HG03108 (cell line): ENCODE measurements at regions not wholly inside any gene's neighbourhood (a gene's known extent, or its start where the extent isn't known, plus 50 kb on each side); places are given as distances from the start of the nearest gene placed in this dataset.
"Not testable (repeated sequence)": the region's sequence is repeated elsewhere in the genome, so short reads cannot be mapped to it uniquely, and the experiment has no call there.

Experiments
- ATAC-seq: cut with Tn5 transposase; IDR thresholded peaks from one replicate; pipeline ENCODE4 v1.9.1; 2021; ENCODE audit warnings: moderate library complexity; ENCODE audit not compliant: unreplicated experiment

DNA sequence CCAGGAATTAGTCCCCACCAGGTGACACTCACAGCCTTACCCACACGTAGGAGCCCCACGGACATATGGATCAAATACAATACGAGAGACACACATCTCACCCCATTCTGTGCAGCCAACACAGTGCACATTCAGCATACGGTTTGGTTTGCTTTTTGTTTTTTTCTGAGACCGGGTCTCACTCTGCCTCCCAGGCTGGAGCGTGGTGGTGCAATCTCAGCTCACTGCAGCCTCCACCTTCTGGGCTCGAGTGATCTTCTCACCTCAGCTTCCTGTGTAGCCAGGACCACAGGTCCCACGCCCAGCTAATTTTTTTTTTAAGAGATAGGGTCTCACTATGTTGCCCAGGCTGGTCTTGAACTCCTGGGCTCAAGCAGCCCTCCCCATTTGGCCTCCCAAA lies 102.8 kb downstream of the POTEB start:
- not testable (repeated sequence) for ATAC-seq

DNA sequence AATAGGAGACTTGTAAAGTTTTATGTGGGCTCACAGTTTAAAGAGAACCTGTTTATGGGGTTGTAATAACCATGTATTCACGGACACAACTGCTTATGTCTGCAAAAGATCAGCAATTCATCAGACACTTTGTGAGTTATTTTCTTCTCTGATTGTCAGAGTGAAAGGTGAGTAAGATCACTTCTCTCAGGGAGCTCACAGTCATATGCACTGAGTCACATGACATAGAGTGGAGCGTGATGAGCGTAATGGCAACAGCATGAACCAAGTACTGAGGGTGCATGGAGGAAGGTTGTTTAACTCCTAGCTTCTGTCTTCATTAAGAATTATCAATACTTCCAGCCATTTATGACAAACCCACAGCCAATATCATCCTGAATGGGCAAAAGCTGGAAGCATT lies 111.0 kb downstream of the POTEB start:
- ATAC-seq = not testable (repeated sequence)

DNA sequence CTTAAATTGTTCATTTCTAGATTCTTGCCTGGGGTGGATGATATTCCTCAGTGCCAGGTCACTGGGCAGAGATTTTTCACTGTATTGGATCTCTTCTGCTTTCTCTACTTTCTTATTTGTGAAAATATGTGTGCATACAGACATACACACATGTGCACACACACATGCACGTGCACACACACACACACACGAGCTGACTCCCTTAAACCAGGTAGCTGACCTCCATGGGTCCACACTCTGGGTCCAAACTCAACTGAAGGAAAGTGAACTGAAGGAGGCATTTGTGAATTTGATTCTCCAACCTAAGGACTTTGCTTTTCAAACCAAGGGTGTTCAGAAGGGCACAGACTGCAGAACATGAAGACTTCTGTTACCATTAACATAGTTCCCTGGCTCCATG lies 113.8 kb downstream of the POTEB start:
- ATAC-seq = not testable (repeated sequence)

DNA sequence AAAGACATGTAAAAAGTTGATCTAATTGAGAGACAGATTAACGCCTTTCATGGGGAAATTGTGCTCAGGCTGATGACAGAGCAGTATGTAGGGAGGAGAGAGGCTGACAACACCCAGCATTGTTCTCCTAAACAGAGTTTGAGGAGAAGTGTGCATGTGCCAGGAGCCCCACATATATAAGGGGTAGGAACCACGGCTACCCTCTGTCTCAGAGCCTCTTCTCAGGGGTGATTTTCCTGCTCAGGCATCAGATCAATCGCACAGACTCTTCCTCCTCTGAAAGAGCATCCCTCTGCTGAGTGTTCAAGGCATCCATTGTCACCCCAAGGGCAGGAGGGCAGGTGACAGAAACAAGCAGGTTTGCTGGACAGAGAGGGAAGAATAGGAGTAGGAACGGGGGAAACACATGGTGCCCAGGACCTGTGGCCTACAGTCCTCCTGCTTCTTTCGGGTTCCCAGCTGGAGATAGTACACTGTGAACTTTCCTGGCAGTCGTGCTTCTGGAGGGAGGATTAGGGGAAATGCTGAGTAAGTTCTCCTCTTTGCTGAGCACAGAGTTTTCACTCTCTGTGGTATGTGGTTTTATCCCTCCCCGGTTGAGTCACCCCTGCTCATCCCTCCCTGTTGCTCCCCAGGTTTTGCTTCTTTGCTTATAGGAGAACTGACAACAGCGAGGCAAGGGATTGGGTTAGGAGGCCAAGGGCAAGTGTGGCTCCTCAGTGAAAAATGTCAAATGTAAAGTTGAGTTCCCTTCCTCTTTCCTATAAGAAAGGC lies 117.1 kb downstream of the POTEB start:
- ATAC-seq = not testable (repeated sequence)

DNA sequence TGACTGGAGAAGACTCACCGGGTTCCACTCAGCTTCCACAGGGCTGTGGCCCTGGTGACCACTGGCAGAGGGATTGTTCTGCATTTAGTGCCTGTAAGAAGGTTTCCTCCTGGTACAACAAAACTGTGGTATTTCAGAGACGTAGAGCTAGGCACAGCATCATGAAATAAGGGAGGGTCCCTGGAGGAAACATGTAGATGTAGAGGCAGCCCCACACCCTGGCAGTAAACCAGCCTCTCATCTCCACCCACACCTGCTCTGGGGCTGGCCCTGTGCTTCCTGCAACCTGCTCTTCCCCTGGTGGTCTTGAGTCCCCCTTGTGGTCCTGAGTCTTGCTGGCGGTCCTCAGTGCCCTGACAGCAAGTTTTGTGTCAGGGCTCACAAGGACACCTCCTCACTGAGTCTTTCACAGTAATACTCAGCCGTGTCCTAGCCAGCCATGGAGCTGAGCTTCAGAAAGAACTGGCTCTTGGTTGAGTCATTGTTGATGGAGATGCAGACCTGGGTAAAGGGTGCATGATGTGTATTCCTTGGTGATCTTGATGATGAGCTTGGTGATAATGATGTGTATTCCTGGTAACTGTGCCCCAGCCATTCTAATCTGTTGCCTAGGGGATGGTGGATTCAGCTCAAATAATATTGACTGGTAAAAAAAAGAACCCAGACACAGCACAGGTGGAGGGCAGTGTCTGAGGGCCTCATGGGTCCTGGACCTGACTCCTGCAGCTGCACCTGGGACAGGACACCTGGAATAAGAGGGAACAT lies 118.0 kb downstream of the POTEB start:
- not testable (repeated sequence) for ATAC-seq

DNA sequence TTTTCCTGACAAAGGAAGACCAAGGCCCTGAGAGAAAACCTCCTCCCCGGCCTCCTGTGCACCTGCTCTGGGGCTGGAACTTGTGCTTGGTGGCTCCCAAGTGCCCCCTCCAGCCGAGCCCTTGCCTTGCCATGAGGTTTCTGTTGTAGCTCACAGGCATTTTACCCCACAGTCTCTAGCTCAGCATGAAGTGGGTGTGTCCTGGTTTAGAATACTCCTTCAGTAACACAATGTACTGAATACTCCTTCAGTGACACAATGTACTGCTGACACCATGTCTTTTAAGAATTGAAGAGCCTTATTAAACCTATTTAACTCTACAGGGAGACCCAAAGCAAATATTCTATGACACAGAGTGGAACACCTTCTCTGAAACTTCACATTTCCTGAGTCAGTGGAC lies 123.7 kb downstream of the POTEB start:
- not testable (repeated sequence) for ATAC-seq

DNA sequence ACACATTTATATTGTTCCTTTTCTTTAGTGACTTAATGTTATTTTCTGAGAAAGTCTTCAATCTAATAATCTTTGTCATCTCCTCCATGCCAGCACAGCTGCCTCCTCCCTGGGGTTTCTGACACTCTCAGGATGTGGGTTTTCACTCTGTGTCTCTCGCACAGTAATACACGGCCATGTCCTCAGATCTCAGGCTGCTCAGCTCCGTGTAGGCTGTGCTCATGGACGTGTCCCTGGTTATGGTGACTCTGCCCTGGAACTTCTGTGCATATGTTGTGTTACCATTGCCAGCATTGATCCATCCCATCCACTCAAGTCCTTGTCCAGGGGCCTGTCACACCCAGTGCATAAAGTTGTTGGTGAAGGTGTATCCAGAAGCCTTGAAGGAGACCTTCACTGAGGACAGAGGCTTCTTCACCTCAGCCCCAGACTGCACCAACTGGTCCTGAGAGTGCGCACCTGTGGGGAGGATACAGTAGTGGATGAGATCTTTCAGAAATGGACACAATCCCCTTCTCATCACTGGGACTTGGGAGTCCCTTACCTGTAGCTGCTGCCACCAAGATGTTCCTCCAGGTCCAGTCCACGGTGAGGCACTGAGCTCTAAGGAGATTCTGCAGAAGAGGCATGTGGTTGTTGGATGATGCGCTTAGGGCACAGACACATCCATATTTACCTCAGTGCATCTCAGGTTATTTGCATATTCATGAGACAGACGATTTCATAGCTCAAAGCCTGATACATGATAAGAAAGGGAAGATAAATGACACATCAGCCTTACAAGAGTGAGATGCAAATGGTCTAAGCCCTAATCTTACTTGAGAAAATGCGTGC lies 125.2 kb downstream of the POTEB start:
- not testable (repeated sequence) for ATAC-seq

DNA sequence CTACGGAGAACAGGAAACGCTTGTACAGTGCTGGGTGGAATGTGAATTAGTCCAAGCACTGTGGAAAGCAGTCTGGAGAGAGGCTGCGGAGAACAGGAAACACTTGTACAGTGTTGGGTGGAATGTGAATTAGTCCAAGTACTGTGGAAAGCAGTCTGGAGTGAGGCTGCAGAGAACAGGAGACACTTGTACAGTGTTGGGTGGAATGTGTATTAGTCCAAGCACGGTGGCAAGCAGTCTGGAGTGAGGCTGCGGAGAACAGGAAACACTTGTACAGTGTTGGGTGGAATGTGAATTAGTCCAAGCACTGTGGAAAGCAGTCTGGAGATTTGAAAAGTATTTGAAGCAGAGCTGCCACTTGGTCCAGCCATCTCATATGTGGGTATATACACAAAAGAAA lies 128.4 kb downstream of the POTEB start:
- not testable (repeated sequence) for ATAC-seq

DNA sequence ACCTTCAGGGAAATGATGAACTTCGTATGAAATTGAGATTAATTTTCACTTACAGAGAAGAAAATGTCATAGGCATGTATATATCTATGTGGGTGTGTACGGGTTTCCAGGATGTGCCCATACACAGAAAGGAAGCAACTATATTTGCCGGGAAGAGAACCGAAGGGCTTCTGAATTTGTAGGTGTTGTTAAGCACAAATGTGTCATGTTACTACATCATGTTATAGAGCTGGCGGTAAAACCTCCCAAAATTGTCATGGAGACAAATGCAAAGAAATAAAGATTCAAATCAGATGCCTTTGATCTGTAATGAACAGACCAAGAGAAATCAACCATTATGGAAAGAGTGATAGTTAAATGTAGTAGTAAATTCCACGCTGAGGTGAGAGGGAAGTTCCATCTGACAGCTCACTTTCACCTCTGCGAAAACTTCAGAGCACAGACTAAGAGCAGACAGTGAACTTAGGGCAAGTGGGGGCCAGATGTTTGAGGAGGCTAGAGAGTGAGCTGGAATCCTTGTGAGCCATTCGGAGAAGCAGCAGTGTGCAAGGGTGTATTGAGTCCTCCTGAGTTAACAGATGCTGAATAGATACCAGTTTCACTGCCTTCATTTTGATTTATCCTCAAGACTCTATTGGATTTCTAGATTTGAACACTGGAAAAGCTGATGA lies 133.2 kb downstream of the POTEB start:
- ATAC-seq = not testable (repeated sequence)

DNA sequence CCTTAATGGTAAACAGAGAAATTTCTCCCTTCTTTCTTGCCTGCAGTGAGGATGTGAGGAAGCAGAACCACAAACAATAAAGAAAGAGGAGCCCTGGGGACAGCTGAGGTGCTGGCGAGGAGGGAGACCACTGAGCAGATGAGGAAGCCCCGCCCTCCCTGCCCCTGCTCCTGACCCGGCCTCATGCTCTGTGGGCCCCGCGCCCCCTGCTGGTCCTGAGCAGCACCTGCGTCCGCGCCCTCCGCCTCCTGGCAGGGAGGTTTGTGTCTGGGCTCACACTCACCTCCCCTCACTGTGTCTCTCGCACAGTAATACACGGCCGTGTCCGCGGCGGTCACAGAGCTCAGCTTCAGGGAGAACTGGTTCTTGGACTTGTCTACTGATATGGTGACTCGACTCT lies 135.5 kb downstream of the POTEB start:
- not testable (repeated sequence) for ATAC-seq

DNA sequence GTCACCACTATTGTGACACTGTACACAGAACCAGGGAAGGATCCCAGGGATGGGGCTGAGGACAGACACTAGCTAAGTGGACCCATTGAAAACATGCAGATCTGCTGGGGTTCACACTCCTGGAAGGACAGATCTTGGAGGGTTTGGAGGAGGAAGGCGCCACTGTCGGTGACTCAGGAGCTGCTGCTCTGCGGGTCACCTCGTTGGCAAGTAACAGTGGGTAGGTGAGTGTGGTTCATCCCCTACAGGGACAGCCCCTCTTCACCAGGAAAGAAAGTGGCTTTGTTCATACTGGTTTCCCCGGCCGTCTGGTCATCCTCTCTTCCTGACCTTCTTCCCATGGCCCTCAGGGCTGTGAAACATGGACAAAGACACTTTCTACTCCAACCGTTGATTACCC lies 139.5 kb downstream of the POTEB start:
- ATAC-seq = not testable (repeated sequence)

DNA sequence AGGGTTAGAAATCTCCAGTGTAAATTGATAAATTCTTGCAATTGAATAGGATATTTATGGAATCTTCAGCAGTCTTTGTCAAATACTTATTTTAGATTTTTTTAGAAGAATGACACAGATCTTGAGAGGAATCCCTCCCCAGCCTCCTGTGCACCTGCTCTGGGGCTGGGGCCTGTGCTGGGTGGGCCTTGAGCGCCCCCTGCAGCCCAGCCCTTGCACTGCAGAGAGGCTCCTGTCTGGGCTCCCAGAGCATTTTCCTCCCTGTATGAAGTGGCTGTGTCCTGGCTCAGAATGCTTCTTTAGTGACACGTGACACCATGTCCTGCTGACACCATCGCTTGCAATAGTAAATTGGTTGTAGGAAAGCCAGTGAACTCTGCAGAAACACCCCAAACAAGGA lies 141.1 kb downstream of the POTEB start:
- ATAC-seq = not testable (repeated sequence)

DNA sequence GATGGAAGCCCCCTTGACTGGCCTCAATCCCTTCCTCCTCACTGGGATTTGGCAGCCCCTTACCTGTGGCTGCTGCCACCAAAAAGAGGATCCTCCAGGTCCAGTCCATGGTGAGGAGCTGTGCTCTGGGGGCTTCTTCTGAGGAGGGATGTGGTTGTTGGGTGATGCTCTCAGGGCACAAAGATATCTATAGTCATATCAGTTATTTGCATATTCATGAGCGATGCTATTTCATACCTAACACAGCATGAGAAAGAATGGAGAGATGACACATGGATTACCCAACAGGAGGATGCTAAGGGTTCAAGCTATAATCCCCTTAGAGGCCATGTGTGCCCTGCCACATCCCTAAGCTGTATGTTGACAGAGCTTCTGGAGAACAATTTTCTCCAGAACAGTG lies 141.7 kb downstream of the POTEB start:
- ATAC-seq = not testable (repeated sequence)

DNA sequence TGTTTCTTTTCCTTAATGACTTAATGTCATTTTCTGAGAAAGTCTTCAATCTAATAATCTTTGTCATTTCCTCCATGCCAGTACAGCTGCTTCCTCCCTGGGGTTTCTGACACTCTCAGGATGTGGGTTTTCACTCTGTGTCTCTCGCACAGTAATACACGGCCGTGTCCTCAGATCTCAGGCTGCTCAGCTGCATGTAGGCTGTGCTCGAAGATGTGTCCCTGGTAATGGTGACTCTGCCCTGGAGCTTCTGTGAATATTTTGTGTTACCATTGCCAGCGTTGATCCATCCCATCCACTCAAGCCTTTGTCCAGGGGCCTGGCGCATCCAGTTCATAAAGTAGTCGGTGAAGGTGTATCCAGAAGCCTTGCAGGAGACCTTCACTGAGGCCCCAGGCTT lies 142.2 kb downstream of the POTEB start:
- not testable (repeated sequence) for ATAC-seq

DNA sequence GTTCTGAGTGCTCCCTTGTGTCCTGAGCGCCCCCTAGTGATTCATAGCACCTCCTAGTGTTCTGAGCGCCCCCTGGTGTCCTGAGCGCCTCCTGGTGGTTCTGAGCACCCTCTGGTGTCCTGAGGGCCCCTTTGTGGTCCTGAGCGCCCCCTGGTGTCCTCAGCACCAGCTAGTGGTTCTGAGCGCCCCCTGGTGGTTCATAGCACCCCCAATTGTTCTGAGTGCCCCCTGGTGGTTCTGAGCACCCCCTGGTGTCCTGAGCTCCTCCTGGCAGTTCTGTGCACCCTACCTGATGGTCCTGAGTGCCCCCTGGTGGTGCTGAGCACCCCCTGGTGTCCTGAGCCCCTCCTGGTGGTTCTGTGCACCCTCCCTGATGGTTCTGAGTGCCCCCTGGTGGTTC lies 146.0 kb downstream of the POTEB start:
- peak; percentile 43 for ATAC-seq

DNA sequence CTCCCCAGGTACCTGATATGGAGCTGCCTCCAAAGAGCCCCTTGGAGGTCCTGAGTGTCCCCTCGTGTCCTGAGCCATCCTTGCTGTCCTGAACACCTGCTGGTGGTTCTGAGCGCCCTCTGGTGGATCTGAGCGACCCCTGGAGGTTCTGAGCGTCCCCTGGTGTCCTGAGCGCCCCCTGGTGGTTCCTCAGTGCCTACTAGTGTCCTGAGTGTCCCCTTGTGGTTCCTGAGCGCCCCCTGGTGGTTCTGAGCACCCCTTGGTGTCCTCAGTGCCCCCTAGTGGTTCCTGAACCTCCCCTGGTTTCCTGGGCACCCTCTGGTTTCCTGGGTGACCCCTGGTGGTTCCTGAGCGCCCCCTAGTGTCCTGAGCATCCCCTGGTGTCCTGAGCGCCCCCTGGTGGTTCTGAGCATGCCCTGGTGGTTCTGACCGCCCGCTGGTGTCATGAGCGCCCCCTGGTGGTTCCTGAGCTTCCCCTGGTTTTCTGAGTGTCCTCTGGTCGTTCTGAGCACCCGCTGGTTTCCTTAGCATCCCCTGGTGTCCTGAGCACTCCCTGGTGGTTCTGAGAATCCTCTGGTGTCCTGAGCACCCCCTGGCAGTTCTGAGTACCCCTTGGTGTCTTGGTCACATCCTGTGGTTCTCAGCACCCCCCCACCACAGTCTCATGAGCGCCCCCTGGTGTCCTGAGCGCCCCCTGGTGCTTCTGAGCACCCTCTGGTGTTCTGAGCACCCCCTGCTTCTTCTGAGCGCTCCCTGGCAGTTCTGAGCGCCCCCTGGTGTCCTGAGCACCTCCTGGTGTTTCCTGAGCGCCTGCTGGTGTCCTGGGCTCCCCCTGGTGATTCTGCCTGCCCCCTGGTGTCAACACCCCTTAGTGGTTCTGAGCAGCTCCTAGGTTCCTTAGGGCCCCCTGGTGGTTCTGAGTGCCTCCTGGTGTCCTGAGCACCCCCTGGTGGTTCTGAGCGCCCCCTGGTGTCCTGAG lies 146.8 kb downstream of the POTEB start:
- ATAC-seq = peak; percentile 74

DNA sequence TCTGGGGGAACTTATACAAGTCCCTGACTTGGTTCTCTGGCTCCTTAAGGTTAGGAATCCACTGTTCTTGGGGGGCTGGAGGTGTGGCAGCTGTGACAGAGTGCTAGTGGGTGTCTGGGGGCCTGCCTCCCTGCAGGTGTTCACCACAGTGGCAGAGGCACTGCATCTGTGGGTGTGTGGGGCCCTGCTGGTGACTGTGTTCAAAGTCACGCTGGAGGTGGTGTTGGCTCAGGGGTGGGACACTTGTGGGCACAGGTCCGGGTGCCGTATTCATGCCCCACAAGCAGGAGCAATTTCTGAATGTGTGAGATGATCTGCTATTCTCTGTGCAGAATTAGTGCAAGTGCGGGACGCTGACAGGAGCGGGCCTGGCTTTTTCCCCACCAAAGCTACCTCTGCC lies 152.5 kb downstream of the POTEB start:
- not testable (repeated sequence) for ATAC-seq

DNA sequence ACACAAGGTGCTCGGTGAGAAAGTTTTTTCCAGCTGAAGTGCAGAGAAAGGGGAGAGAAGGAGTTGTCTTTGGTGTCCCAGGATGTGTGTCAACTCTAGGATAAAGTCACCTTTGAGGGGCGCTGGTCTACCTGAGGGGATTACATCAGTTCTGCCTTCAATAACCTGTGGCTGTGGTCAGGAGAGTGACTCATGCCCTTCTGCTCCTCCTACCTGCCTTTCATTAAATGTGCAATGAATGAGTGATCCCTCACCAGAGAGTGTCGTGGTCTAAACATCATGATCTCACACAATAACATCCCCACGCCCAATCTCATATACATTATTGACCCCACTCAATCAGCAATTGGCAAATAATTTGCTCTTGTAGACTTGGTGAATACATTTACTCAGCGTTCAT lies 156.4 kb downstream of the POTEB start:
- not testable (repeated sequence) for ATAC-seq

DNA sequence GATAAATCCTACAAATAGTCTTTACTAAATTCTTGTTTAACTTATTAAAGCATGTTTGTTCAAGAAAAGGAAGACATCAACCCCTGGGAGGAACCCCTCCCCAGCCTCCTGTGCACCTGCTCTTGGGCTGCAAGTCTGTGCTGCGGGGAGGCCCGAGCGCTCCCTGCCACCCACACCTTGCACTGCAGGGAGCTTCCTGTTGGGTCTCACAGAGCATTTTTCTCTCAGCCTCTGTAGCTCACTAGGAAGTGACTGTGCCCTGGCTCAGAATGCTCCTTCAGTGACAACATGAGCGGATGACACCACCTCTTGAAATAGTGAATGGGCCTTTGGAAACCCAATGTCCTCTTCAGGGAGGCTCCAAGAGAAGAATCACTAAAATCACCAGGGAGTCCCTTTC lies 158.8 kb downstream of the POTEB start:
- peak; percentile 73 for ATAC-seq

DNA sequence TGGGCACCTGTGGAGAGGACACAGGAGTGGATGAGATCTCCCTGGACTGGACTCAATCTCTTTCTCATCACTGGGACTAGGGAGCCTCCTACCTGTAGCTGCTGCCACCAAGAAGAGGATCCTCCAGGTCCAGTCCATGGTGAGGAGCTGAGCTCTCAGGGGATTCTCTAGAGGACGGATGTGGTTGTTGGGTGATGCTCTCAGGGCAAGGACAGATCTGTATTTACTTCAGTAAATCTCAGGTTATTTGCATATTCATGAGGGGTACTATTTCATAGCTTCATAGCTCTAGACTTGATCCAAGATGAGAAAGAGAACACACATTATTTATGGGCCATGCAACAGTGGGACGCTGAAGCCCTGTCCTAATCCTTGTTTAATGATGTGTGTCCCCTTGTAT lies 159.4 kb downstream of the POTEB start:
- peak; percentile 76 for ATAC-seq
